H9 (cell line): ENCODE measurements at regions not wholly inside any gene's neighbourhood (a gene's known extent, or its start where the extent isn't known, plus 50 kb on each side); places are given as distances from the start of the nearest gene placed in this dataset.

Experiments
- DNase-seq: peaks from one replicate; pipeline ENCODE4 v3.0.0-alpha.2; 2017
- H2AFZ ChIP-seq: one replicate; pipeline ENCODE4 v1.6.1; 2013; ENCODE audit warnings: mild to moderate bottlenecking, low read length, control low read depth, moderate library complexity
- H2AK5ac ChIP-seq: 2 replicates; pipeline ENCODE4 v1.6.1; 2013; ENCODE audit warnings: low read length, control low read depth, mixed read lengths; ENCODE audit not compliant: insufficient read length
- H2BK120ac ChIP-seq: one replicate; pipeline ENCODE4 v1.6.1; 2013; ENCODE audit warnings: low read depth, mild to moderate bottlenecking, low read length, control low read depth, inconsistent platforms; ENCODE audit not compliant: poor library complexity, severe bottlenecking
- H2BK12ac ChIP-seq: 2 replicates; pipeline ENCODE4 v1.6.1; 2013; ENCODE audit warnings: low read length, control low read depth, mixed read lengths, low read depth; ENCODE audit not compliant: insufficient read length
- H2BK15ac ChIP-seq: 2 replicates; pipeline ENCODE4 v1.6.1; 2013; ENCODE audit warnings: low read depth, low read length, control low read depth
- H2BK20ac ChIP-seq: one replicate; pipeline ENCODE4 v1.6.1; 2013; ENCODE audit warnings: low read depth, mild to moderate bottlenecking, low read length, control low read depth, inconsistent platforms; ENCODE audit not compliant: poor library complexity, severe bottlenecking
- H2BK5ac ChIP-seq: 2 replicates; pipeline ENCODE4 v1.6.1; 2013; ENCODE audit warnings: low read length, control low read depth, mixed read lengths; ENCODE audit not compliant: insufficient read length
- H3K14ac ChIP-seq: 2 replicates; pipeline ENCODE4 v1.6.1; 2013; ENCODE audit warnings: low read length, control low read depth; ENCODE audit not compliant: insufficient read depth
- H3K18ac ChIP-seq: 2 replicates; pipeline ENCODE4 v1.6.1; 2013; ENCODE audit warnings: low read depth, mild to moderate bottlenecking, mixed read lengths, low read length, control low read depth; ENCODE audit not compliant: insufficient read length
- H3K23ac ChIP-seq: 2 replicates; pipeline ENCODE4 v1.6.1; 2013; ENCODE audit warnings: low read length, control low read depth, mixed read lengths, low read depth; ENCODE audit not compliant: insufficient read length
- H3K23me2 ChIP-seq: 2 replicates; pipeline ENCODE4 v1.6.1; 2013; ENCODE audit warnings: low read depth, mild to moderate bottlenecking, mixed read lengths, low read length, control low read depth; ENCODE audit not compliant: insufficient read length, poor library complexity, severe bottlenecking
- H3K27ac ChIP-seq: 2 replicates; pipeline ENCODE4 v1.5.1; 2013; ENCODE audit warnings: low read length, control low read depth, mixed read lengths, low read depth; ENCODE audit not compliant: insufficient read length
- H3K27me3 ChIP-seq: 2 replicates; pipeline ENCODE4 v1.6.1; 2013; ENCODE audit warnings: low read length, control low read depth, inconsistent platforms; ENCODE audit not compliant: insufficient read depth
- H3K4ac ChIP-seq: 2 replicates; pipeline ENCODE4 v1.6.1; 2013; ENCODE audit warnings: low read depth, mild to moderate bottlenecking, control low read depth, inconsistent platforms, low read length, moderate library complexity
- H3K4me1 ChIP-seq: 2 replicates; pipeline ENCODE4 v1.6.1; 2013; ENCODE audit warnings: low read length, control low read depth, inconsistent platforms; ENCODE audit not compliant: insufficient read depth
- H3K4me2 ChIP-seq: 2 replicates; pipeline ENCODE4 v1.6.1; 2013; ENCODE audit warnings: low read length, control low read depth, mixed read lengths; ENCODE audit not compliant: insufficient read length, insufficient read depth
- H3K56ac ChIP-seq: 2 replicates; pipeline ENCODE4 v1.6.1; 2013; ENCODE audit warnings: low read depth, mild to moderate bottlenecking, mixed read lengths, low read length, control low read depth; ENCODE audit not compliant: insufficient read length
- H3K79me1 ChIP-seq: 2 replicates; pipeline ENCODE4 v1.6.1; 2013; ENCODE audit warnings: low read depth, mild to moderate bottlenecking, moderate library complexity, low read length, control low read depth, inconsistent platforms; ENCODE audit not compliant: insufficient read depth, poor library complexity, severe bottlenecking
- H3K79me2 ChIP-seq: 2 replicates; pipeline ENCODE4 v1.6.1; 2013; ENCODE audit warnings: low read length, control low read depth, inconsistent platforms; ENCODE audit not compliant: insufficient read depth
- H3K9ac ChIP-seq: 2 replicates; pipeline ENCODE4 v1.6.1; 2013; ENCODE audit warnings: low read length, control low read depth, mixed read lengths; ENCODE audit not compliant: insufficient read length; ENCODE audit errors: extremely low read depth
- H3K9me3 ChIP-seq: one replicate; pipeline ENCODE4 v1.6.1; 2013; ENCODE audit warnings: low read depth, low read length, inconsistent platforms; ENCODE audit not compliant: control insufficient read depth
- H3T11ph ChIP-seq: one replicate; pipeline ENCODE4 v1.6.1; 2013; ENCODE audit warnings: mild to moderate bottlenecking, low read length, control low read depth, inconsistent platforms
- H4K20me1 ChIP-seq: one replicate; pipeline ENCODE4 v1.6.1; 2013; ENCODE audit not compliant: control insufficient read depth, insufficient read length, insufficient read depth
- H4K5ac ChIP-seq: 2 replicates; pipeline ENCODE4 v1.6.1; 2013; ENCODE audit warnings: low read depth, mild to moderate bottlenecking, mixed read lengths, low read length, control low read depth; ENCODE audit not compliant: insufficient read length
- H4K8ac ChIP-seq: replicated peaks from 2 replicates; pipeline ENCODE4 v1.6.1; 2013; ENCODE audit warnings: low read length, control low read depth, mixed read lengths, low read depth; ENCODE audit not compliant: insufficient read length
- H4K91ac ChIP-seq: 2 replicates; pipeline ENCODE4 v1.6.1; 2013; ENCODE audit warnings: low read depth, mild to moderate bottlenecking, moderate library complexity, mixed read lengths, low read length, control low read depth; ENCODE audit not compliant: insufficient read length
- H3K27ac Mint-ChIP-seq, 3 experiments: 2 replicates in 2 of 3; 3 replicates in 1 of 3; pipeline ENCODE4 v1.8.0; 2020 to 2021; ENCODE audit warnings: mixed read lengths in 3 of 3, mild to moderate bottlenecking in 1 of 3, moderate library complexity in 1 of 3
- H3K27me3 Mint-ChIP-seq: 2 replicates; pipeline ENCODE4 v1.8.0; 2021; ENCODE audit warnings: low read depth, mild to moderate bottlenecking, moderate library complexity, mixed read lengths
- H3K36me3 Mint-ChIP-seq, 3 experiments: 2 replicates in 2 of 3; 3 replicates in 1 of 3; pipeline ENCODE4 v1.8.0; 2020 to 2021; ENCODE audit warnings: low read depth in 3 of 3, mixed read lengths in 3 of 3; ENCODE audit not compliant: insufficient read depth in 1 of 3
- H3K4me1 Mint-ChIP-seq, 2 experiments: 2 replicates each; pipeline ENCODE4 v1.8.0; 2020; ENCODE audit warnings: mixed read lengths in 2 of 2
- H3K4me3 Mint-ChIP-seq, 2 experiments: 2 replicates in 1 of 2; 3 replicates in 1 of 2; pipeline ENCODE4 v1.8.0; 2020 to 2021; ENCODE audit warnings: mild to moderate bottlenecking in 2 of 2, mixed read lengths in 2 of 2, moderate library complexity in 1 of 2
- H3K9me3 Mint-ChIP-seq, 2 experiments: 2 replicates in 1 of 2; 3 replicates in 1 of 2; pipeline ENCODE4 v1.8.0; 2020; ENCODE audit warnings: mild to moderate bottlenecking in 2 of 2, mixed read lengths in 2 of 2, moderate library complexity in 1 of 2
- CTCF ChIP-seq: fragments of 200-600 bp; sonication (generic); conservative IDR thresholded peaks from 3 replicates; pipeline ENCODE4 v1.8.0; 2021; ENCODE audit warnings: antibody characterized with exemption, mild to moderate bottlenecking

- Histone ChIP-seq H2BK12ac (no peak overlapping the region), H3T11ph (no peak overlapping the region), H3K23ac (no peak overlapping the region), H4K20me1 (no peaks in the 10 kb centered on the region), H3K79me2 (no peaks in the 10 kb centered on the region), H3K4me2 (no peak overlapping the region), H3K23me2 (no peaks in the 10 kb centered on the region), H2BK5ac (no peak overlapping the region), H2AK5ac (no peak overlapping the region), H3K79me1 (no peaks in the 10 kb centered on the region), H3K27ac (no peak overlapping the region), H4K8ac (no peak overlapping the region), H2BK120ac (no peak overlapping the region), H3K18ac (no peak overlapping the region), H2AFZ (no peak overlapping the region), H3K27me3 (no peaks in the 10 kb centered on the region), H3K56ac (no peak overlapping the region), H3K9ac (no peak overlapping the region), H2BK15ac (no peak overlapping the region), H4K5ac (no peak overlapping the region), H4K91ac (no peak overlapping the region), H3K4me1 (no peaks in the 10 kb centered on the region), H2BK20ac (no peak overlapping the region), H3K14ac (no peak overlapping the region), H3K4ac (no peak overlapping the region), H3K9me3 (no peaks in the 10 kb centered on the region)
- DNase-seq = no peak
- Mint-ChIP-seq H3K36me3 (peaks cover 0 to 9% (median 1%) of the 10 kb centered on the region in 3 experiments; a peak in 4 of 7 replicates), H3K9me3 (peaks cover 0 to 9% of the 10 kb centered on the region in 2 experiments; a peak in 4 of 5 replicates), H3K27ac (no peak overlapping the region), H3K4me3 (no peak overlapping the region), H3K4me1 (no peaks in the 10 kb centered on the region; a peak in 1 of 4 replicates), H3K27me3 (no peaks in the 10 kb centered on the region; the same call in 1 of the 2 replicates)
- TF ChIP-seq CTCF = no peak
Observed at GRCh38 chr1:103326595-103326994, 198.9 kb upstream of the RNPC3 start.
